H9 (cell line): ENCODE measurements at regions not wholly inside any gene's neighbourhood (a gene's known extent, or its start where the extent isn't known, plus 50 kb on each side); places are given as distances from the start of the nearest gene placed in this dataset.

Source experiments
- DNase-seq: peaks from one replicate; pipeline ENCODE4 v3.0.0-alpha.2; 2017
- H2AFZ ChIP-seq: one replicate; pipeline ENCODE4 v1.6.1; 2013; ENCODE audit warnings: mild to moderate bottlenecking, low read length, control low read depth, moderate library complexity
- H2AK5ac ChIP-seq: 2 replicates; pipeline ENCODE4 v1.6.1; 2013; ENCODE audit warnings: low read length, control low read depth, mixed read lengths; ENCODE audit not compliant: insufficient read length
- H2BK120ac ChIP-seq: one replicate; pipeline ENCODE4 v1.6.1; 2013; ENCODE audit warnings: low read depth, mild to moderate bottlenecking, low read length, control low read depth, inconsistent platforms; ENCODE audit not compliant: poor library complexity, severe bottlenecking
- H2BK12ac ChIP-seq: 2 replicates; pipeline ENCODE4 v1.6.1; 2013; ENCODE audit warnings: low read length, control low read depth, mixed read lengths, low read depth; ENCODE audit not compliant: insufficient read length
- H2BK15ac ChIP-seq: 2 replicates; pipeline ENCODE4 v1.6.1; 2013; ENCODE audit warnings: low read depth, low read length, control low read depth
- H2BK20ac ChIP-seq: one replicate; pipeline ENCODE4 v1.6.1; 2013; ENCODE audit warnings: low read depth, mild to moderate bottlenecking, low read length, control low read depth, inconsistent platforms; ENCODE audit not compliant: poor library complexity, severe bottlenecking
- H2BK5ac ChIP-seq: 2 replicates; pipeline ENCODE4 v1.6.1; 2013; ENCODE audit warnings: low read length, control low read depth, mixed read lengths; ENCODE audit not compliant: insufficient read length
- H3K14ac ChIP-seq: 2 replicates; pipeline ENCODE4 v1.6.1; 2013; ENCODE audit warnings: low read length, control low read depth; ENCODE audit not compliant: insufficient read depth
- H3K18ac ChIP-seq: 2 replicates; pipeline ENCODE4 v1.6.1; 2013; ENCODE audit warnings: low read depth, mild to moderate bottlenecking, mixed read lengths, low read length, control low read depth; ENCODE audit not compliant: insufficient read length
- H3K23ac ChIP-seq: 2 replicates; pipeline ENCODE4 v1.6.1; 2013; ENCODE audit warnings: low read length, control low read depth, mixed read lengths, low read depth; ENCODE audit not compliant: insufficient read length
- H3K23me2 ChIP-seq: 2 replicates; pipeline ENCODE4 v1.6.1; 2013; ENCODE audit warnings: low read depth, mild to moderate bottlenecking, mixed read lengths, low read length, control low read depth; ENCODE audit not compliant: insufficient read length, poor library complexity, severe bottlenecking
- H3K27ac ChIP-seq: 2 replicates; pipeline ENCODE4 v1.5.1; 2013; ENCODE audit warnings: low read length, control low read depth, mixed read lengths, low read depth; ENCODE audit not compliant: insufficient read length
- H3K27me3 ChIP-seq: 2 replicates; pipeline ENCODE4 v1.6.1; 2013; ENCODE audit warnings: low read length, control low read depth, inconsistent platforms; ENCODE audit not compliant: insufficient read depth
- H3K4ac ChIP-seq: 2 replicates; pipeline ENCODE4 v1.6.1; 2013; ENCODE audit warnings: low read depth, mild to moderate bottlenecking, control low read depth, inconsistent platforms, low read length, moderate library complexity
- H3K4me1 ChIP-seq: 2 replicates; pipeline ENCODE4 v1.6.1; 2013; ENCODE audit warnings: low read length, control low read depth, inconsistent platforms; ENCODE audit not compliant: insufficient read depth
- H3K4me2 ChIP-seq: 2 replicates; pipeline ENCODE4 v1.6.1; 2013; ENCODE audit warnings: low read length, control low read depth, mixed read lengths; ENCODE audit not compliant: insufficient read length, insufficient read depth
- H3K56ac ChIP-seq: 2 replicates; pipeline ENCODE4 v1.6.1; 2013; ENCODE audit warnings: low read depth, mild to moderate bottlenecking, mixed read lengths, low read length, control low read depth; ENCODE audit not compliant: insufficient read length
- H3K79me1 ChIP-seq: 2 replicates; pipeline ENCODE4 v1.6.1; 2013; ENCODE audit warnings: low read depth, mild to moderate bottlenecking, moderate library complexity, low read length, control low read depth, inconsistent platforms; ENCODE audit not compliant: insufficient read depth, poor library complexity, severe bottlenecking
- H3K79me2 ChIP-seq: 2 replicates; pipeline ENCODE4 v1.6.1; 2013; ENCODE audit warnings: low read length, control low read depth, inconsistent platforms; ENCODE audit not compliant: insufficient read depth
- H3K9ac ChIP-seq: 2 replicates; pipeline ENCODE4 v1.6.1; 2013; ENCODE audit warnings: low read length, control low read depth, mixed read lengths; ENCODE audit not compliant: insufficient read length; ENCODE audit errors: extremely low read depth
- H3K9me3 ChIP-seq: one replicate; pipeline ENCODE4 v1.6.1; 2013; ENCODE audit warnings: low read depth, low read length, inconsistent platforms; ENCODE audit not compliant: control insufficient read depth
- H3T11ph ChIP-seq: one replicate; pipeline ENCODE4 v1.6.1; 2013; ENCODE audit warnings: mild to moderate bottlenecking, low read length, control low read depth, inconsistent platforms
- H4K20me1 ChIP-seq: one replicate; pipeline ENCODE4 v1.6.1; 2013; ENCODE audit not compliant: control insufficient read depth, insufficient read length, insufficient read depth
- H4K5ac ChIP-seq: 2 replicates; pipeline ENCODE4 v1.6.1; 2013; ENCODE audit warnings: low read depth, mild to moderate bottlenecking, mixed read lengths, low read length, control low read depth; ENCODE audit not compliant: insufficient read length
- H4K8ac ChIP-seq: replicated peaks from 2 replicates; pipeline ENCODE4 v1.6.1; 2013; ENCODE audit warnings: low read length, control low read depth, mixed read lengths, low read depth; ENCODE audit not compliant: insufficient read length
- H4K91ac ChIP-seq: 2 replicates; pipeline ENCODE4 v1.6.1; 2013; ENCODE audit warnings: low read depth, mild to moderate bottlenecking, moderate library complexity, mixed read lengths, low read length, control low read depth; ENCODE audit not compliant: insufficient read length
- H3K27ac Mint-ChIP-seq, 3 experiments: 2 replicates in 2 of 3; 3 replicates in 1 of 3; pipeline ENCODE4 v1.8.0; 2020 to 2021; ENCODE audit warnings: mixed read lengths in 3 of 3, mild to moderate bottlenecking in 1 of 3, moderate library complexity in 1 of 3
- H3K27me3 Mint-ChIP-seq: 2 replicates; pipeline ENCODE4 v1.8.0; 2021; ENCODE audit warnings: low read depth, mild to moderate bottlenecking, moderate library complexity, mixed read lengths
- H3K36me3 Mint-ChIP-seq, 3 experiments: 2 replicates in 2 of 3; 3 replicates in 1 of 3; pipeline ENCODE4 v1.8.0; 2020 to 2021; ENCODE audit warnings: low read depth in 3 of 3, mixed read lengths in 3 of 3; ENCODE audit not compliant: insufficient read depth in 1 of 3
- H3K4me1 Mint-ChIP-seq, 2 experiments: 2 replicates each; pipeline ENCODE4 v1.8.0; 2020; ENCODE audit warnings: mixed read lengths in 2 of 2
- H3K4me3 Mint-ChIP-seq, 2 experiments: 2 replicates in 1 of 2; 3 replicates in 1 of 2; pipeline ENCODE4 v1.8.0; 2020 to 2021; ENCODE audit warnings: mild to moderate bottlenecking in 2 of 2, mixed read lengths in 2 of 2, moderate library complexity in 1 of 2
- H3K9me3 Mint-ChIP-seq, 2 experiments: 2 replicates in 1 of 2; 3 replicates in 1 of 2; pipeline ENCODE4 v1.8.0; 2020; ENCODE audit warnings: mild to moderate bottlenecking in 2 of 2, mixed read lengths in 2 of 2, moderate library complexity in 1 of 2
- CTCF ChIP-seq: fragments of 200-600 bp; sonication (generic); conservative IDR thresholded peaks from 3 replicates; pipeline ENCODE4 v1.8.0; 2021; ENCODE audit warnings: antibody characterized with exemption, mild to moderate bottlenecking
- WGBS: extraction: QIAGEN DNeasy Blood & Tissue Kit; methylation state at CpG from one replicate; pipeline ENCODE4 v1.1.7; 2013; ENCODE audit warnings: missing lambda C conversion rate, low lambda C conversion rate, mixed read lengths; ENCODE audit not compliant: insufficient read length; ENCODE audit errors: extremely low coverage; 5-methylcytosine and 5-hydroxymethylcytosine counted together

DNA sequence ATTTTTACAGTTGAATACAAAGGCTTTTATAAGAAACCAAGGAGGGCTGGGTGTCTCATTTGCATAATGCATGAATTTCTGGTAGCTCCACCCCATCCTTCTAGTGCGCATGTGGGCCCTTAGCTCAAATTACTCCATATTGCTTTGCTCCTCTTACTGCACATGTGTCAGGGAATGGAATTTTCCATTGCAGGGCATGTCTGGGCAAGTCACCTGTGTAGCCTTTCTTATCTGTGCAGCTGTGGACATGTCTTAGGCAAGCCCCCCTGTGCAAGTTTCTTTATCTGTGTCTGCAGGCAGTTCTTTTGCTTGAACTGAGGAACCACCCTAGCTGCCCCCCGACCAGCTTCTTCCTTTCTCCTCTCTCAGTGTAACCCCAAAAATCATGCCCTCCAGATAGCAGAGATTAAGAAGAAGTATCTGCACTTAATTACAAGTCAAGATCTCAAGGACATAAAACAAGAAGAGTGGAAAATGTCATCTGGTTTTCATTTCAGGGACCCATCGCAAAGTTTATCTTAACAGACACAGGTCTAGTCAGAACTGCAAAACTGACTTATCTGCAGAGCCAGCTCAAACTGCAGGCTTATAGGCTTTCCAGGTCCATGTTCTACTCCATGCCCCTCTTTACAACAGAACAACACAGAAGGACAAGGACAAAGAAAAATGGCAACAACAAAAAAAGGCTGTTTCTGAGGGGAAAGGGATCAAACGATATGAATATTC lies 137.9 kb upstream of the HS3ST4 start:
- H3K4me2 ChIP-seq, result no peak overlapping the region
- no peaks in the 10 kb centered on the region for H3K23me2 ChIP-seq
- Mint-ChIP-seq H3K27me3 (peaks cover 5% of the 10 kb centered on the region), H3K36me3 (peaks cover 1 to 16% (median 12%) of the 10 kb centered on the region in 3 experiments; a peak in 6 of 7 replicates), H3K4me3 (no peak overlapping the region), H3K9me3 (peaks cover 3 to 20% of the 10 kb centered on the region in 2 experiments), H3K4me1 (peaks cover 4 to 10% of the 10 kb centered on the region in 2 experiments; a peak in 3 of 4 replicates), H3K27ac (peak overlapping the region in 1 of 3 experiments; percentile 75; a peak in 2 of 7 replicates)
- H3K4ac ChIP-seq, result no peak overlapping the region
- H4K91ac ChIP-seq, result no peak overlapping the region
- H3K27me3 ChIP-seq, result no peaks in the 10 kb centered on the region
- no peak overlapping the region for H3T11ph ChIP-seq
- TF ChIP-seq CTCF, result no peak
- H2BK5ac ChIP-seq, result no peak overlapping the region
- DNase-seq, result peak; percentile 31
- no peak overlapping the region for H3K18ac ChIP-seq
- H3K9me3 ChIP-seq, result no peaks in the 10 kb centered on the region
- no peaks in the 10 kb centered on the region for H4K20me1 ChIP-seq
- no peaks in the 10 kb centered on the region for H3K79me2 ChIP-seq
- no peak overlapping the region for H3K23ac ChIP-seq
- no peak overlapping the region for H4K5ac ChIP-seq
- no peak overlapping the region for H4K8ac ChIP-seq
- H2AK5ac ChIP-seq, result no peak overlapping the region
- H2BK15ac ChIP-seq, result no peak overlapping the region
- H3K14ac ChIP-seq, result no peak overlapping the region
- H3K27ac ChIP-seq, result no peak overlapping the region
- no peaks in the 10 kb centered on the region for H3K4me1 ChIP-seq
- H3K79me1 ChIP-seq, result no peaks in the 10 kb centered on the region
- no peak overlapping the region for H2BK12ac ChIP-seq
- H2BK120ac ChIP-seq, result no peak overlapping the region
- no peak overlapping the region for H3K56ac ChIP-seq
- no peak overlapping the region for H2AFZ ChIP-seq
- no CpG with 5 or more reads among the region's 4 CpGs for WGBS
- H2BK20ac ChIP-seq, result peak overlapping the region; percentile 83
- H3K9ac ChIP-seq, result no peak overlapping the region
